GM23248 (cell line): ENCODE measurements at regions not wholly inside any gene's neighbourhood (a gene's known extent, or its start where the extent isn't known, plus 50 kb on each side); places are given as distances from the start of the nearest gene placed in this dataset.

ENCODE experiments used
- EZH2 ChIP-seq: fragments of 200-600 bp; sonication (generic); IDR thresholded peaks from 2 replicates; pipeline ENCODE4 v1.6.1; 2018; ENCODE audit warnings: antibody characterized with exemption, mild to moderate bottlenecking; ENCODE audit not compliant: insufficient read depth, poor library complexity, severe bottlenecking
- EZH2phosphoT487 ChIP-seq: fragments of 200-600 bp; sonication (generic); IDR thresholded peaks from 2 replicates; pipeline ENCODE4 v1.6.1; 2018; ENCODE audit warnings: antibody characterized with exemption, moderate library complexity, mild to moderate bottlenecking, low read depth; ENCODE audit not compliant: insufficient read depth

DNA sequence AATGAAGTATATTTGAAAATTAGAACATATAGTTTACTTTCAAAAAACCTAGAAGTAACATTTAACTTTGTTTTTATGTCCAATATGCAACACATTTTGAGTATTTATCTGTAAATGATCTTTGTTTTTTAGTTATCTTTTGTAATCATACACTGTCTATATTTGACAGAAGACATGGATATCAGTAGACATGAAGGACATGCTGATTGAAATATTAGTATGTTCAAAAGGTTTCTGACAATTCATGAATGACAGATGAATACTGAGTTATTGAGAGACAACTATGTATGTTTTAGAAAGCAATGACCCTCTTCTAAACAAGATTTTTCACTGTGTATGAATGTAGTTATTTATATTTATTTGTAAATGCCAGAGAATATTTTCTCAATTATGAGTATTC, 215.6 kb upstream of the TMEFF2 start:
- no peak for TF ChIP-seq EZH2
- no peak for TF ChIP-seq EZH2phosphoT487
